Right lobe of liver (tissue), 6 donors: ENCODE measurements at regions not wholly inside any gene's neighbourhood (a gene's known extent, or its start where the extent isn't known, plus 50 kb on each side); places are given as distances from the start of the nearest gene placed in this dataset.
A peak's percentile ranks its signal among the peaks of the same experiment; 100 is the strongest.

ENCODE experiments used
- ATAC-seq, 4 donors: fragments of 200-7000 bp; cut with Tn5 transposase; one replicate each; pipeline ENCODE4 v1.9.1; 2020; ENCODE audit warnings: mild to moderate bottlenecking in 4 of 4, moderate library complexity in 4 of 4
- DNase-seq, 3 donors: peaks; one replicate each; pipeline ENCODE4 v3.0.0-alpha.2; 2020
- H3K27ac ChIP-seq, 3 donors: fragments of 200-600 bp; one replicate each; pipeline ENCODE4 v1.8.0; 2022
- H3K27me3 ChIP-seq, 2 donors: fragments of 200-600 bp; one replicate each; pipeline ENCODE4 v1.8.0; 2022
- H3K36me3 ChIP-seq, 4 donors: fragments of 200-600 bp; sonication (generic) in 1 of 4; one replicate each; pipeline versions ENCODE4 v1.5.1 to v1.8.0; 2017 to 2022; ENCODE audit warnings: control low read depth in 1 of 4
- H3K4me1 ChIP-seq, 4 donors: fragments of 200-600 bp; sonication (generic) in 1 of 4; one replicate each; pipeline versions ENCODE4 v1.5.1 to v1.8.0; 2017 to 2022; ENCODE audit warnings: control low read depth in 1 of 4
- H3K4me3 ChIP-seq, 3 donors: fragments of 200-600 bp; one replicate each; pipeline ENCODE4 v1.8.0; 2022
- H3K9me3 ChIP-seq, 4 donors: fragments of 200-600 bp; sonication (generic) in 1 of 4; one replicate each; pipeline versions ENCODE4 v1.5.1 to v1.8.0; 2017 to 2022; ENCODE audit warnings: control low read depth in 1 of 4
- CTCF ChIP-seq, 4 donors: fragments of 200-600 bp in 3 of 4; fragments of 450-650 bp in 1 of 4; IDR thresholded peaks; one replicate each; pipeline versions ENCODE4 v1.5.1 to v1.8.0; 2016 to 2022; ENCODE audit warnings: antibody characterized with exemption in 4 of 4, mild to moderate bottlenecking in 2 of 4
- POLR2A ChIP-seq: fragments of 450-650 bp; IDR thresholded peaks from one replicate; pipeline ENCODE4 v1.6.1; 2017; ENCODE audit warnings: antibody characterized with exemption, mild to moderate bottlenecking
- WGBS: methylation state at CpG from one replicate; pipeline ENCODE4 v1.1.6; 2018; ENCODE audit warnings: low coverage, low lambda C conversion rate; ENCODE audit not compliant: insufficient coverage; ENCODE audit errors: missing lambda C conversion rate; 5-methylcytosine and 5-hydroxymethylcytosine counted together
- intact Hi-C, 2 donors: fragments of 100-400 bp; cut with DNase I; formaldehyde crosslinking; loops; one replicate each; pipeline versions ENCODE4 v1.11.2 to v1.14.1; 2022
- donor health status: DM: no; HTN: yes; CAD: no.
- donor health status: DM: no; HTN: no; CAD: no.
- donor health status: DM: no; HTN: no; CAD: no.
- donor health status: DM: no; HTN: yes; CAD: no.
- donor health status: DM: no; HTN: yes; CAD: no.

GRCh38 chr3:88209356-88209755 lies 59.6 kb downstream of the C3orf38 start:
- Histone ChIP-seq H3K27ac (no peak overlapping the region), H3K9me3 (no peaks in the 10 kb centered on the region), H3K4me3 (no peak overlapping the region), H3K36me3 (no peaks in the 10 kb centered on the region), H3K27me3 (no peaks in the 10 kb centered on the region), H3K4me1 (no peaks in the 10 kb centered on the region)
- intact Hi-C loops: no loop called here
- TF ChIP-seq CTCF (IDR thresholded peaks at IDR 0.05): no peak
- ATAC-seq (no peak), DNase-seq (no peak)

GRCh38 chr3:88211096-88211890 lies 61.5 kb downstream of the C3orf38 start:
- WGBS: 55% methylated on average over 2 of the region's 2 CpGs

GRCh38 chr3:88219138-88219792 lies 69.5 kb downstream of the C3orf38 start:
- Histone ChIP-seq H3K27me3 (no peaks in the 10 kb centered on the region), H3K4me1 (no peaks in the 10 kb centered on the region), H3K36me3 (no peaks in the 10 kb centered on the region), H3K4me3 (no peak overlapping the region), H3K27ac (no peak overlapping the region), H3K9me3 (no peaks in the 10 kb centered on the region)
- ATAC-seq (peak; percentile 28 to 63 (median 32)), DNase-seq (no peak)
- TF ChIP-seq CTCF (IDR thresholded peaks at IDR 0.05) (peak in 3 of 4 donors; percentile 4 to 38 (median 22)), POLR2A (no peak)
- 8% methylated on average over 6 of the region's 7 CpGs for WGBS
- intact Hi-C loops: no loop called here

More at GRCh38 chr3:88211096-88211890, 61.5 kb downstream of the C3orf38 start:
- DNase-seq (no peak), ATAC-seq (no peak)
- Histone ChIP-seq H3K36me3 (no peaks in the 10 kb centered on the region), H3K4me1 (no peaks in the 10 kb centered on the region), H3K27ac (no peak overlapping the region), H3K27me3 (no peaks in the 10 kb centered on the region), H3K4me3 (no peak overlapping the region), H3K9me3 (no peaks in the 10 kb centered on the region)
- TF ChIP-seq CTCF (IDR thresholded peaks at IDR 0.05): no peak
- TF ChIP-seq POLR2A: no peak
- intact Hi-C loops: no loop called here

GRCh38 chr3:88220126-88220525 lies 70.4 kb downstream of the C3orf38 start:
- H3K27me3 ChIP-seq: no peaks in the 10 kb centered on the region
- H3K36me3 ChIP-seq: no peaks in the 10 kb centered on the region
- TF ChIP-seq CTCF (IDR thresholded peaks at IDR 0.05) (no peak), POLR2A (no peak)
- 56% methylated on average over 4 of the region's 4 CpGs for WGBS
- no peaks in the 10 kb centered on the region for H3K9me3 ChIP-seq
- no peak overlapping the region for H3K27ac ChIP-seq
- intact Hi-C loops: no loop called here
- no peaks in the 10 kb centered on the region for H3K4me1 ChIP-seq
- H3K4me3 ChIP-seq: no peak overlapping the region
- DNase-seq (no peak), ATAC-seq (no peak)
